HG03432 (cell line): ENCODE measurements at regions not wholly inside any gene's neighbourhood (a gene's known extent, or its start where the extent isn't known, plus 50 kb on each side); places are given as distances from the start of the nearest gene placed in this dataset.

ENCODE experiments used
- ATAC-seq: cut with Tn5 transposase; IDR thresholded peaks from one replicate; pipeline ENCODE4 v1.9.1; 2021; ENCODE audit warnings: mild to moderate bottlenecking, moderate library complexity; ENCODE audit not compliant: unreplicated experiment

DNA sequence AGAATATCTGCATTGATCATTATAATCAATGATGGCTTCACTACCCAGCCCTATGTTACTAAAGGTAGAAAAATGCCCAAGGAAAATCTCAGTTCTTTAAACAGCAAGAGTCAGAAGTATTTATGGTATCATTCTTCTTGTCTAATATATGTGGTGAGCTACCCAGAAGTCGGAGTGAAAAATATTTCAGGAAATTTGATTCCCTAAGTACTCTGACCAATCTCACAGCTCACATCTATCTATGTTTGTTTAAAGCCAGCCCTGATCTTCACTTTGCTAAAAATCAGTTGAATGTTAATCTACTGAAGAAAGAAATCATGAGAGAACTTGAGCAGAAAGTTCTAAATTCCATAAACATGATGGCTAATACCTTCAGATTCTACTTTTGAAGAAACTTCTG is 522.9 kb upstream of the SLIT2 start:
- no peak for ATAC-seq

DNA sequence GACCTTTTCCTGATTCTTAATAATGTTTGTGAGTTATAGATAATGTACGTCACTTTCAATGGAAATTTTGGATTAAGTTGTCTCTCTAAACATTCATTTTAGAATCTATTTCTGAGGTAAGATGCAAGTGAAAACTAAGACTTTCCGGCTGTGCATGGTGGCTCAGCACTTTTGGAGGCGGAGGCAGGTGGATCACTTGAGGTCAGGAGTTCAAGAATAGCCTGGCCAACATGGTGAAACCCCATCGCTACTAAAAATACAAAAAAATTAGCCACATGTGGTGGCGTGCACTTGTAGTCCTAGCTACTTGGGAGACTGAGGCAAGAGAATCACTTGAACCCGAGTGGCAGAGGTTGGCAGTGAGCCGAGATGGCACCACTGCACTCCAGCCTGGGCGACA is 524.6 kb upstream of the SLIT2 start:
- ATAC-seq = no peak

DNA sequence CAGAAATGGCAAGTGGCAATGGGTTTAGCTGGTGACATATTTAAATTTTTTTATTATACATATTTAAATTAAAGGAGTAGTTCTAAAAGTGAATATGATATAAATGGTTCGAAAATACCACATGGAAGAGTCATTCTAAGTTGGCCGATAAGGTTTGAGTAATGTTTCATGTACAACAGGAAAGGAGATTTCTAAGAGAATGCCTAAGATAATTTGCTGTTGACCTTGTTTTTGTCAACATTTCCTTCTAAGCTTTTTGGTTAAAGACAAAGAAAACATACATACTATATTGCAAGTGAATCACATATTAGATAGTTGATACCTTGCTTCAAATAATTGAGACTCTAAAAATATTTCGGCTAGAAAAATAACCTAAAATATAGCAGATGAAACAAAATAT is 526.6 kb upstream of the SLIT2 start:
- ATAC-seq = no peak

DNA sequence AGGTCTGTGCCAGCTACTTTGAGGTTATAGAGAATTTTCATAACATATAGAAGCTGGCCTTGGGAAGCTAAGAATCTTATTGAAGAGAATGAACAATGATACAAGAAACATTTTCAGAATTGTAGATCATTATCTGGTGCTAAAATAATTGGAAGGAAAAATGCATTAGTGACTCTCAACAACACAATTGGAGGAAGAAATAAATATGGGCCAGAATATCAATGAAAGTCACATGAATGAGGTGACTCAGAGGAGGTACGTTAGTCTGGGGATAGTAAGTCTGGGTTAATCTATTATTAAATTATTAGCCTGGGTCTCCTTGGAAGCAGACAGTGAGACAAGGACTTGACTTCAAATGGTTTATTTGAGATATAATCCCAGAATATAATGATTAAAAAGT is 529.3 kb upstream of the SLIT2 start:
- ATAC-seq = no peak

DNA sequence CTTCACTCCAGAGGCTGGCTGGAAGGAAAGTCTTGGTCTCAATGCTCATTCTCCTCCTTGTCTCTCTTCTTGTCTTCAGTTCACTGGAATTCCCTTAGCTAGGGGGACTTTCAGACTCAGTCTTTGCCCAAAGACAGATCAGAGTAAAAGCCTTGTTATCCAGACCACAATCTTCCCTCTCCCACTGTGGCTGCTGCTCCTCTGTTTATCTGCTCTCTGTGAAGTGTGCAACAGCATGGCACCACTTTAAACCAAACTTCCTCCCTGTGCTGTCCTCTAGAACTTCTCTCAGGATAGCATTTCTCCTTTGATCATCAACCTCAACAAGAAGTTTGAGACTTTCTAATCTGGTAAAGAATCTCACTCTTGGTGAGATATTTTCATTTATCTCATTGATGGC is 530.1 kb upstream of the SLIT2 start:
- no peak for ATAC-seq

DNA sequence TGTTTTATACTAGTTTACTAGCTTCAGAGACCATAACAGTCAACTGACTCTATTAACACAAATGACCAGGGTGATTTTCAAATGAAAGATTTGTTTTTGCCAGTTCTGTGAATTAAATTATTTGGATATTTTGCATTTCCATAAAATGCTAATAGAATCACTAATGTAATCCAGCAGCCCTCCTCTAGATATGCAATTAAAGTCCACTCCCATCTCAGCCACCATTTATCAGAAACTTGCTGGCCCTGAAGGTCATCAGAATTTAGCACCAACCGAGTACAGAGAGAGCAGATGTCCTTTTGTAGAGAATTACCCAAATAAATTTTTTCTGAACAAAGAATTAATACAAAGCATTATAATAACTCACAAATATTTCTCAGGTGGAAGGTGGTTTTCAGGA is 531.1 kb upstream of the SLIT2 start:
- ATAC-seq = no peak

DNA sequence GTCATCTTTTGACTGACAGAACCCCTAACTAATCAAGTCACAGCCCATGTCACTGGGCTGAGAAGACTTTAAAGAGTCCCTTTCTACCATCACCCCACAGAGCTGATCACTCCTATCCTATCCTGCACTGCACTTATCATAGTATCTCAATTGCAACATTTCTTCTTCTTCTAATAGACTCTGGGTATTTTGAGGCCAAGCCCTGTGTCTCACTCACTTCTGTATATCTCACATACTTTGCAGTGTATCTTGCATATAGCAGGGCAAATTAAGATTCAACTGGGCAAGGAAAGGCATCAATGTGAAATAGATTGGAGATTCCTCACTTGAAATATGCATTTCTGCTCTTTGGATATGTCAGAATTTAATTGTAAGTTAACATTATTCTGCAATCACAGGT is 531.5 kb upstream of the SLIT2 start:
- ATAC-seq = no peak

DNA sequence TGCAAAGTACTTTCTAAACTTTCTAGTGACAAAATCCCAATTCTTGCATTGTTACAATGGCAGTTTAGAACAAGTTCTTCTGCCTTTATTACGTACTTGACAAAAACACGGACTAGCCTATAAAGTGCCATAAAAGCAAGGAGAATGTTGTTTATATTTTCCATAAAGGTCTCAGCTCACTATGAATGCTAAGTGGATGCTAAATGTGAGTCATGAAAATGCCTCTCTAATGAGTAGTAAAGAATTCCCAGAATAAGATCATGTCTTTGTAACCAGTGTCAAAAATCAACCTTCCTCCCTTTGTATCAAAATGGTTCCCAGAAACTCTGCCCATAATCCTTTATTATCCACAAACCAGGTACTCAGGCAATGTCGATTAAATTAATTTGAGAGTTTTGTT is 539.8 kb upstream of the SLIT2 start:
- ATAC-seq = no peak

DNA sequence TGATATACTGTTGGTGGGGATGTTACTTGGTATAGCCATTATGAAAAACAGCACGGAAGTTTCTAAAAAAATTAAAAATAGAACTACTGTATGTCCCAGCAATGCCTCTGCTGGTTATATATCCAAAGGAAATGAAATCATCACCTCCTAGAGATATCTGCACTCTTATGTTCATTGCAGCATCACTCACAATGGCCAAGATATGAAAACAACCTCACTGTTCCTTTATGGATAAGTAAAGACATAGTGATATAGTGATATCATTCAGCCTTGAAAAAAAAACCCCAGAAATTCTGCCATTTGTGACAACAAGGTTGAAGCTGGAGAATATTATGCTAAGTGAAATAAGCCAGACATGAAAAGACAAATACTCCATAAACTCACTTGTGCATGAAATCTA is 543.8 kb upstream of the SLIT2 start:
- ATAC-seq = no peak

DNA sequence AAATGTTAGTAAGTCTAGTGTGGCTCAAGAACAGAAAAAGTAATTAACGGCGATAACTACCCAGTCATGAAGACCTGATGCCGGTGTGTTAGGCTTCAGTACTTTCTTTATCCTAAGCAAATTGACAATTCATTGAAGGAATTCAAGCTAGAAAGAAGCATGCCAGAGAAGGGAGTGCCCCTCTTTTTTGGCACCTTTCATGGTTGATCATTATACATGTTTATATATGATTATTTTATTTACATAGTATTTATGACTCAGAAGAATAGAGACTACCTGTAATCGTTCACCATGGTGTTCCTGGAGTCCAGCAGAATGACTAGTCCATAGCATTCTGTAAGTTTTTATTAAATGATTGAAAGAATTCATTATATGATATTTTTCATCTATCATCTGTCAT is 548.3 kb upstream of the SLIT2 start:
- ATAC-seq = no peak

DNA sequence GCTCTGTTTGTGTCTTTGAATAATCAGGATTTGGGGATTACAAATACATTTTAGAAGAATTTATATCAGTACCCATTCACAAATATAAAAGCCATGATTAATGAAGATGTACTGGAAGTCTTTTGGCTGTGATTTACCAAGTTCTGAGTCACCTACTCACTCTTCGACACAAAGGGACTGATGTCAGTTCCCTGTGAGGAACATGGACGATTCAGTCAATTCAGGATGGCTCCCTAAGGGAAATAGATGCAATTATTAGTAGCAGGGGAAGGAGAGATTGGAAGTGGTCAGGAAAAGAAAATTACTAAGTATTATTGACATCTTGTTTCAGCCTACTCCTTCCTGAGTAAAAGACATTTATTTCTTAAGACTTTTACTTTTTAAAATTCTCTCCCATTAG is 550.7 kb upstream of the SLIT2 start:
- no peak for ATAC-seq

DNA sequence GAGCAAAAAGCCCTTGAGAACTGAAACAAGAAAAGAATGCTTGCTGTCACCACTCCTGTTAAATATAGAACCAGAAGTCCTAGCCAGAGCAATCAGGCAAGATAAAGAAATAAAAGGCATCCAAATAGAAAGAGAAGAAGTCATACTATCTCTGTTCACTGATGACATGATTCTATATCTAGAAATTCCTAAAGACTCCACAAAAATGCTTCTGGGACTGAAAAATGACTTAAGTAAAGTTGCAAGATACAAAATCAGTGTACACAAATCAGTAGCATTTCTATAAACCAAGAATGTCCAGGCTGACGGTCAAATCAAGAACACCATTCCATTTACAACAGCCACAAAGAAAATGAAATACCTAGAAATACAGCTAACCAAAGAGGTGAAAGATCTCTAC is 552.7 kb upstream of the SLIT2 start:
- no peak for ATAC-seq

DNA sequence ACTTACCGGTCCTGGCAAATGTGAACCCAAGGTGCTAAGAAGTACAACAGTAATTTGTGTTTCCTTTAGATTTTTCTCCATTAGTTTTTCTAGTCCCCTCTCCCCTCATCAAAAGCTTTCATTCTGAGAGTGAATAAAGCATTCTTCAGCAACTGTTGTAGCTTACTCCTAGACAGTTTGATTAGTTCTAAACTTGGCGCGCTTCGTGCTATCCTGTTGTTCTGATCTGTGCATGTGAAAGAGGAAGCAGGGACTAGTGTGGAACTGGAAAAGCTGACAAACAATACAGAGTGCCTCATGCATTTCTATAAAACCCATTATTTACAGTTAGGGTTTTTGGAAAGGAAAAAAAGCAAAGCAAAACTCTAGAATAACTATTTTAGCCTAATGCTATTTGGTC is 556.9 kb upstream of the SLIT2 start:
- ATAC-seq = no peak

DNA sequence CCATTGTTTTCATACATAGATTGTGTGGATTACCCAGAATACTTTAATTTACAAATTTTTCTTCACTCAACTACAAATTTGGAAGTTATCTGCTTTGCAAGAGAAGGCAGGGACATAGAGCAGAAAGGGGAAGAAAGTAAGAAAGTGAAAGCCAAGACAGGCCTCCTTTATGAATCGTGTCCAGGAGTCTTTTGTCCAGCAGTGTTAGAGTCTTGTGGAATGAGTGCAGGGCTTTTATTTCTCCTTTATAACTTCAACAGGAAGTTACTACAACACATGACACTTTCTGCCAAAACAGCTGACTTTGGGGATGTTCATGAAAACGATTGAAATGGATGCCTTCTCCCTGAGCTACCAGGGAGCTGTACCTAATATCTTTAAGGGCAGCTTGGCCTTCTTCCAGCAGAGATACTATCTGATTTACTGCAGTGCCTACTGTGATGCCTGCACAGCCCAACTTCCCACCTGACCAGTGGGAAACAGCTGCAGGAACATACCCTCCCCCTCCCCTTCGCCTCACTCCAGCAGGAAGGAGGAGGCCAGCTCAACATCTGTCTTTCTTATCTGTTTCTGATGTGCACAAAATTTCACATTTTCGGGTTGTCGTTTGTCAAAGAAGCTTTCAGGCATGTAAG is 557.7 kb upstream of the SLIT2 start:
- ATAC-seq = no peak

DNA sequence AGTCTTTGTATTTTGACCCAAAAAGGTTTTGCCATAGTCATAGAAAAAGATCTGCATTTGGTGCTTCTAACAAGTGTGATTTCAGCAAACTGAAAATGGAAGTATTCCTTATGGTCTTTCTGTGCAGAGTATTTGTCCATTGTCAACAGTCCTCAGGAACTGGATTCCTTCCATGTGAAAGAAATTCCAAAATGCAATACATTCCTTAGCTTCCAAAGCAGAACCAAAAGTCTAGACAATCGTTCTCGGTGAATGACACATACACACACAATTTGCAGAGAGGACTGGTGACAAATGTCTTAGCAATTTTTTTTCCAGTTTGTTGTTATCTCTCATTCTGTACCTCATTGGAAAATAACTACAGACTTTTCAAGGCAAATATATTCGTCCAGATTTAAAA is 562.2 kb upstream of the SLIT2 start:
- ATAC-seq = no peak

DNA sequence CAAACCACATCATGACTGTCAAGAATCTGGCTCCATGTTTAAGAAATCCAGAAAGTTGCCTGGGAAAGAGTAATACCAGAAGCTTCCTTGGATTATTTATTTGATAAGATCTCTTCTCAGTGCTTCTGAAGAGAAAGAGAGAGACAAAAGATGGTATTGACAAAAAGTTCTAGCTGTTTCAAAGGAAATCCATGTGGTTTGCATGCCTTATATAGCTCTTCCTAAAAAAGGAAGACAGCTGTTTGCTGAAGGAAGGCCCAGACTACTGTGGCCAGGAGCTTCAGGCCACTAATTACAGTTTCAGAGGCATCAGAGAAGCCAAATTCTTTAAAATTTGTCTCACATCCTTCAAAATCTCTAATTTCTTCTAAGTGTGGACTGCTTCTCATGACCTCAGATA is 565.2 kb upstream of the SLIT2 start:
- no peak for ATAC-seq

DNA sequence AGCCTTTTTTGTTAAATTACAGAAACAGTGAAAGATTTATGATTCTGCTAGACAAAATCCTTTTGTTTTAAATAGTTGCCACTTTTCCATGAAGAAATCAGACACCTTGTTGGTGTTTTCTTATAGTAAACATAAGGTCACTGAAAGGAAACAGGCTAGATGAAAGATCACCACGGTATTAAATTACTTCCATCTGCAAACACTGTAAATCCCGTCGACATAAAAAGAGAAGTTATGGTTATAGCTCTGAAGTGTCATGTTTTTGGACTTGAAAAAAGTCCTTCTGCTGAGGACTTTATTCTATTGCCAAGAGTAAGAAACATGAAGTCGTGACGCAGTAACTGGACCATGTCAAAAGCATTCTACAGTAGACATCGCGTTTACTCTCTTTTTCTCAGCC is 567.6 kb upstream of the SLIT2 start:
- ATAC-seq = no peak

DNA sequence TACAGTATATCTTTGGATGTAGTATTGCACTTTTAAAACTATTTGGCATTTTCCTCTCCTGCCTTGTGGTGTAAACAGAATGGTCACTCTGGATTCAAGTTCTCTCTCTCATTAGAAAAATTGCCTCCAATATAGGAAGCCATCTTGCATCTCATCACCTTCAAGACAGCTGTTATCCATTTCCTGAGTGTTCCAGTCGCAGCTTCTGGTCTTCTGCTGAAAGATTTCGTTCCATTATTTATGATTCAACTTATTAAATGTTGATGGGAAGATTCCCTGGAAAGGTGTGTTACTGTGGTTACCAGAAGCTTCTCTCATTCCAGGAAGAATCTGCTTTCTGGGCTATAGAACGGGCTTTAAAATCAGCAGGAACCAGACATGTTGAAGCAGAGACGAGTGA is 568.3 kb upstream of the SLIT2 start:
- ATAC-seq = no peak

DNA sequence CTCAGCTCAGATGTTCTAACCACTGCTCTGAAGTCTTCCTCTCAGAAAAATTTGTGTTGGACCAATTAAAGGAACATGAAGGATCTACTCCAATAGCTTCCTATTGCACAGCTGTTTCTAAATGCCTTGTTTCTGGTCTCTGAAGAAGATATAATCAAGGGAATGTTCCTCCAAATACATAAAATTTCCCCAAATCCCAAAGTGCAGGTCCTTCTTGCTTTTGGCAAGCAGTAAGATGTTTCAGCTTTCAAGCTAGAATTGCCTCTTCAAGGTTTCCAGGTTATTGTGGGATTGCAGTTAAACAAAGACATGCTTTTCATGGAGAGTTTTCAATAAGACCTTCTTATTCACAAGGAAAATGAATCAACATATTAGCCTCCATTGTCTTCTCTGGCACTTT is 574.5 kb upstream of the SLIT2 start:
- ATAC-seq = no peak

DNA sequence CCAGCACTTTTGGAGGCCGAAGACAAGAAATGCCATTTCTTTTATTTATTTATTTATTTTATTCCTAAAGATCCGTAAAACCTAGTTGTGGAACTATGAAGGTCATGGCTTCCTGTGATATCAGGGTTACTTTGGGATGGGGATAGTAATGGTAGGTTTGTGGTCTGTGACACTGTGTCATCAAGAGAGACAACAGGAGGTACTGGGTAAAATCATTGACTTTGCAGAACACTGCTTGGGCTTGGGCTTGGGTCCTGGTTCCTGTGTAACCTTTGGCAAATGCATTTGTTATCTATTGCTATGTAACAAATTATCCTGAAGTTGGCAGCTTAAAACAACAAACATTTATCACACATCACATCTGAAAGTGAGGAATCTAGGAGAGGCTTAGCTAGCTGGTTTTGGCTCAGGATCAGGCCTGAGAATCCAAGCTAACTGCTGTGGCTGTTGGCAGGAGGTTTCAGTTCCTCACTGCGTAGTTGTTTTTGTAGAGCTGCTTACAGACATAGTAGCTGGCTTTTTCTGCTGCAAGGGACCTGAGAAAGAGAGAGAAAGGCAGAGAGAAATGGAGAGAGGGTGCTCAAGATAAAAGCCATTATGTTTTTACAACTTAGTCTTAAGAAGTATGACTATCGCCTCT is 576.4 kb upstream of the SLIT2 start:
- no peak for ATAC-seq

DNA sequence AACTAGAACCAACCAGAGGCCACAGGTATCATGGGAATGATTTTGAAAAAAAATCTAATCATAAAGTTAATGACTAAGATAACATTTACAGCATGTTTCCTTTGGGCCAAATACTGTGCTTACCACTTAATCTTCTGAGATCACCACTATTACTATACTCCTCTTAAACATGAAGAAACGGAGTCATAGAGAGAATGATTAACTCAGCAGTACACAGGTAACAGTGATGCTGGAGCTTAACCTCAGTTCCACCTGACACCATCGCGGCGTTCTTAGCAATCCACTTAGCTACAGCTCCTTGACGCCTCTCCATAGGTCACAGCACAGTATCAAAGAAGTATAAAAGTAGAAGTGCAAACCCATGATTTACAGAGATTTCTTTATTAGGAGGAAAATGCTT is 592.6 kb upstream of the SLIT2 start:
- ATAC-seq = no peak

DNA sequence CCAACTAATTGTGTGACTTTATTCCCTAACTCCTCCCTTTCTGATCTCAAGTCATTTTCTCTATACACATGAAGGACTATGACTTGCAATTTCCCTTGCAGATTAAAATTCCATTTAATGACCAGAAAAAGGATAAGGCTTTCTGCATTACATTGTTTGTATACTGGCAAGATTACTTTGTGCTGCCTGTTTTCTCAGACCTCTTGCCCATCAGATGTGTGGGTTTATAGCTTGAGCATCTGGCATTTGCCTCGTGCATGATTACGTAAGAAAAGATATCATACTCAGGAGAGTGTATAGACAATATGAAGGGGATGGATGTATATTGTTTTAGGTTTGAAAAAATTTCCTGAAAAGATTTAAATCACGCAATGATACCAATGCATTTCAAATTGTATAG is 593.8 kb upstream of the SLIT2 start:
- no peak for ATAC-seq

DNA sequence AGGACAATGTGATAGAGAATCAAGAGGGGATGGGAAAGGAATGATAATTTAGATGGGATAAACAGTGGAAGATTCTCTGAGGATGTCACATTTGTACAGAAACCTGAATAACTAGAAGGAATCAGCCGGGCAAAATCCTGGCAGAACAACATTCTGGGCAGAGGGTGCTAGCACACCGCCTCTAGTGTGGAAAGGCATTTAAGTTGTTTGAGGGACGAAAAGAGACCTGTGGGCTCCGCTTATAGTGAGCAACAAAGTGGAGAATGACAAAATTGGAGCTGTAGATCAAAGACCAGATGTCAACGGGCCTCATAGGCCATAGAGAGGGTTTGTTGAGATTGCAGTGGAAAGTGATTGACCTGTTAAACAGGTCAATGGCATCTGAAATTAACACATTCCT is 596.0 kb upstream of the SLIT2 start:
- ATAC-seq = no peak
